Stromal cell of bone marrow (primary cell): ENCODE measurements at regions not wholly inside any gene's neighbourhood (a gene's known extent, or its start where the extent isn't known, plus 50 kb on each side); places are given as distances from the start of the nearest gene placed in this dataset.
"Not testable (repeated sequence)": the region's sequence is repeated elsewhere in the genome, so short reads cannot be mapped to it uniquely, and the experiment has no call there.

Experiments
- DNase-seq: peaks from one replicate; pipeline ENCODE4 v3.0.0-alpha.2; 2012; ENCODE audit warnings: low read depth

DNA sequence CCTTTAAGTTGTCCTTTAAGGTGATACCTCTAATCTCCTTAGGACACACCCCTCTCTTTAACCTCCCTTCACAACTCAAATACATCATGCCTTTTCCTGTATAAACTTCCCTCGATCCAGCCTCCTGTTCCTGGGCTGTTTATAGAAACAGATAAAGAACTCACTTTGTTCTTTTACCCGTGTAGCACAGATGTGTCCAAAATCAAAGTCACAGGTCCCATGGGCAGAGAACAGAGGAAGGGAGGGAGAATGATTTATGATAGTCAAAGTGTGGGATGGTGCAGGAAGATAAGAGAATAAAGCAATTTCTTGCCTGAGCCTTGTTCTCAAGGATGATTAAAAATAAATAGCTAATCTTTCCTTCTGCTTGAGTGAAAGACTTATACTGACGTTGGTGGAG is 50.3 kb upstream of the CABCOCO1 start:
- no peak for DNase-seq

DNA sequence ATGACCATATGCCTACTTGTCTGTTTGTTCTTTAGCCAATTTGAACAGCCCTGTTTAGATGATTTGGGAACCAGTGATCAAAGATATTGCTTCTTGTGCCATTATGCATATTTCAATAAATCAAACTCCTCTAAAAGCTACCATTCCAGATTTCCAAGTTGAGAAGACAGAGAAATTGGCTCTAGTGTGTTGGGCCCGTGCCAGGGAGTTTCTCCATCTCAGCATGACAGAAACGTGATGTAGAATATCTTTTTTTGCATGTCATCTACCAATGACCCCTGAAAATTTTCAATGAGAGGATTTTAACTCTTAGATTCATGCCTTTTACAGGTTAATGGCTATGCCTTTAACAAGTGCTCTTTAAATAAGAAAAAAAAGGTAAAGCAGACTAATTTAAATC is 50.7 kb upstream of the CABCOCO1 start:
- no peak for DNase-seq

DNA sequence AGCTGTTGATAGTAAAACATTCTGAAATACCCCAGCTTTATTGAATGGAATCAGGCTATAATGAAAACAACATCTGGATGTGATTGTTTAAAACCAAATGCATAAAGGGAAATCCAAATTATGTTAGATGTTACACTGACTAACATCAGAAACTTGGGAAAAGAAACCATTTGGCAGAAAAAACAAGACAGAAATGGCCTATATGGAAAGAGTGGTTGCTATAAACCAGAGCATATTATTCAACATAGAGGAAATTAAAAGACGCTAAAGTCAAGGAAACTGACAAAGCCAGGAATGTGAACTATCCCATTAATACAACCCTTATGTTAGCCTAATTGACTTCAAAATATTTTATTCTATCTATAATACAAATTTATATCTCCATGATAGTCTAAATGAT is 53.0 kb upstream of the CABCOCO1 start:
- DNase-seq = no peak

GRCh38 chr10:61608255-61609033 is 54.3 kb upstream of the CABCOCO1 start:
- no peak for DNase-seq

- no peak for DNase-seq
Measured at GRCh38 chr10:61606959-61607907, 55.5 kb upstream of the CABCOCO1 start.

DNA sequence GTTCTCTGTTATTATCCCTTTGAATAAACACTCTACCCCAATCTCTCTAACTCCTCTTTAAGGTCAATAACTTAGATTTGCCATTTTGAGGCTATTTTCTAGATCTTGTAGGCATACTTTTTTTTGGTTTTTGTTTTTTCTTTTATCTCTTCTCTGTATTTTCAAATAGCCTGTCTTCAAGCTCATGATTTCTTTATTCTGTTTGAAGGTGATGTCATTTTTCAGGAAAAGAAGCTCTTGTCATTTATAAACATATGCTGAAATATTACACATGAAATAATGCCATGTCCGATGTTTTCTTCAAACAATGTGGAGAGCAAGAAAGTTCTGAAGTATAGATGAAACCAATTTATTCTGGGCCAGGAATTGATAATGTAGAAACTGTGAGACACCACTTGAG is 57.5 kb upstream of the CABCOCO1 start:
- DNase-seq = no peak

- no peak for DNase-seq
Measured at GRCh38 chr10:61600399-61600798, 62.3 kb upstream of the CABCOCO1 start.

DNA sequence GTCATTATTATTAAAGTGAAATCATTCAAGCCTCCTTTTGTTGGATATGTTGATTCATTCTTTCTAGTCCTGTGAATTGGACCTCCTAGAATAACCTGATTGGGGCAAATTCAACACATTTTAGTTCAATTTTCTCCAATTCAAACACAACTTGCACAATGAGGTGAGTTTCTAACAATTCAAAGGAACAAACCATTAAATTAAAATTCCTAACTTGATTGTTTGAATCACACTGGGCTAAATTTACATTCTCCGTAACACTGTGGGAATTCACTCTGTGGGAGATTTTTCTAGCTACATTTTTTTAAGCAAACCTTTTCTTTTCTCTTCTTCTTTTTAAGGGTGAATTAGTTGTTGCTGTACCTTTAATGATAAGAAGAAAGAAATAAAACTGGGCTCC is 68.3 kb upstream of the CABCOCO1 start:
- no peak for DNase-seq

- DNase-seq = no peak
Measured at GRCh38 chr10:61592581-61592980, 70.1 kb upstream of the CABCOCO1 start.

DNA sequence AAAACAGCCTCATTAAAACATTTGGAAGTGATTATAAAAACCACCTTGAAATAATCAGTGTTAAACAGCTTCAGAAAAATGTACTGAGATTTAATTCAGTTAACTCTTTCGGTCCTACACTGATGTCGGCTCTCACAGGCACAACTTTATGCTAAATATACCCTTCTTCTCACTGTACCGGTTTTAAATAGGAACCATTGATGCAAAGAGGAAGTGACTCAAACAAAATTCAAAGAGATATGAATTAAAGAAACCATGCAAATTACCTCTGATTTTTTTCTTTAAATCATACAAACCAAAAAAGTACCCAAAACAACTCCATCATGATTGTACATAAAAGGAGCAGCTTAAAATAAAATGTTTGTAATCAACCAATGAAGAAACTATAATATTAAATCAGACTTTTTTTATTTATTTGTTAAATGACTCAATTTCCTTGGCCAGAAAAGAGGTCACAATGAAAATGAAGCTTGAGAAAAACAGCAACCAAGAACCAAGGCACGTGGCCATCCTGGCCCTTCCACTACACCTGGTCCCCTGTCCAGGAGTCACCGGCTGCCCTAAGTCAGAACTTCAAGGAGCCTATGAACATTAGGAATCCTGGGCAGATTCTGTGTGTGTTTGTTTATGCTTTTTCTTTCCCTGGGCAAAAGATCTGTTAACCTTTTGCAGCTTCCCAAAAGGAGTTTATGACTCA is 73.0 kb upstream of the CABCOCO1 start:
- DNase-seq = no peak

DNA sequence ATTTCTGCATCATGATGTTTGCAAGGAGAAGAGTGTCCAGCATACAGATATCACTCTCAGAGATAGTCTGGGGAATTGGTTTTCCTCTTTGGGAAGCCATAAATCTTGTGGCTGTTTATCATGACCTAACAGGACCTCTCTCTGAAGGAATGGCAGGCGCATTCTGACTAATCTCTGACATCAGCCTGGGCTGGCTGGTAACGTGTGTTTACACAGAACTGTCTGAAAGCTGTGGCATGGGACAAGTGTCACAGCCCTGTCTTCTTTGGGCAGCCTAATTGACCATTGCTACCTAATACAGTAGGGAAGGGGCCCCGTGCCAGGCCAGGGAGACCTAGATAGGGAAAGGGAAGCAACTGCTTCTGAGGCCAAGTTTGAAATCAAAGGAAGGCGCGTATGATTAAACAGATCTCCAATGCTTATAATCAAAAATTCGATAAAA is 73.9 kb upstream of the CABCOCO1 start:
- DNase-seq = no peak

DNA sequence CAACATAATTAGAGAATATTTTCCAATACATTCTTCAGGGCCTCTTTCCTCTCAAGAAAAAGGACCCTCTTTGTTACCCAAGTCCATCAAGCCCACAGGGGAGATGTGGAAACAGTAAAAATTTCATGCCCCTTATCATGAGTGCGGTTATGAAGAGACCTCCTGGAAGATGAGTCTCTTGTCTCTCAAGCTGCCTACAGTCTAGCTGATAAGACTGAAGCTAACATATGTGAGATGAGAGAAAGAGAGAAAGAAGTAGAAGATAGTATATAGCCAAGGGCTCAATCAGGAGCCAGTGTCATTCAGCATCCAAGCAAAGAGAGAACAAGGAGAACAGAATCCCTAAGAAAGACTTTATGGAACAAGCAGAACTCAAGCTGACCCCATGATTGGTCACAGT is 75.9 kb upstream of the CABCOCO1 start:
- DNase-seq = no peak

- DNase-seq = no peak
Measured at GRCh38 chr10:61580608-61581007, 82.1 kb upstream of the CABCOCO1 start.

- DNase-seq = not testable (repeated sequence)
Measured at GRCh38 chr10:61570204-61570603, 92.5 kb upstream of the CABCOCO1 start.

DNA sequence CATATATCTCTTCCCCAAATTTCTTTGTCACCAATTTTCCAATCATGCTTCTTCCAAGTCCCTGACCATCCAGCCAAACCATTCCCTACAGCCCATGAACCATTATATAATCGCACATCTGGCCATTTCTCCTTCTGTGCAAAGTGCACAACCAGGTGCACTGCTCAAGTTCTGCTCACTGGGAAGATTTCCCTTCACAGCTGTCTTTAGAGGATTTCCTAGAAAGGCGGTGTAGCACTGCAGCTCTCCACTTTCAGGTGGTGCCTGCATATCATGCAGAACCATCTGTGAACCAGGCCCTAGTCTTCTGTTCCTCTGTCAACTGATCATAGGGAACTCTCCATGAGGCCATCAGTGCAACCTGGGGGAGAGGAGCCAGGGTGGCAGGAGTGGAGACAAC is 95.0 kb upstream of the CABCOCO1 start:
- DNase-seq = no peak

DNA sequence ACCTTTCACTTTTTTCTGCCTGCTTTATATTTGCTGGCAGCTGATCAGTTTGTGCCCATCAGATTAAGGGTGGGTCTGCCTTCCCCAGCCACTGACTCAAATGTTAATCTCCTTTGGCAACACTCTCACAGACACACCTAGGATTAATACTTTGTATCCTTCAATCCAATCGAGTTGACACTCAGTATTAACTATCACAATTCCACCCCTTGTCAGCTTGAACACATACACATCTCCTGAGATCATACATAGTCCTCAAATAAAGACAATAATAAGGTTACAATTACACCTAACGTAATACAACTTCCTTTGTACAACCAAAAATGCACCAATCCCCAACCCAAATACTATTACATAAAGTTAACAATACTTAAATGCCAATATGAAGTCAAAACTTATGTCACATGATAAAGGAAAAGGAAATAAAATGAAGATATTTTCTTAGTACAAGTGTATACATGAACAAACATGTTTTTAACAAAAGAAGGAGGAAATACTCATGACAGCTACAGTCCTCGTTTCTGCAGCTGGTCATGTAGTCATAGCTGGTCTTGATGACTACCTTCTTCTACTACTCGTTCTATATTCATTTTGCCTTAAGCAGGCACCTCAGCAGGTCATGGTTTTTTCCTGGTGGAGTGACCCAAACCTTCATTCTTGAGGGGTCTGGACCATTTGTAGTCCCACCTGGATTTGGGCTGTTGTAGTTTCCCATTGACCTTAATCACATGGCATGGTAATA is 96.7 kb upstream of the CABCOCO1 start:
- DNase-seq = no peak

DNA sequence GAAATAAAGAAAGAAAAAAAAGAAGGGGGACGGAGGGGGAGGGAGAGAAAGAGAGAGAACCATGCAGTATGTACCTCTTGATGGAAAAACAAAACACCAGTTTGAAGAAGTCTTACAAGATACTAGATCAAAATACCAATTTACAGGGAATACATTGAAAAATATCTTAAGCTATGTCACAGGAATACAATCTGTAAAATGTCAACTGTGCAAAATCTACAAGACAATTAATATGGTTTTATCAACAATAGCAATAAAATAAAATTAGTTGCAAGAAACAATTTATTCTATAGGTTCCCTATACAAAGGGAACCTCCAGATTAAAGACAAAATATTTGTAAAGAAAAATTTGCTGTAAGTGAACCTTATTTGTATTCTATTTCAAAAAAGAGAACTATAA is 98.3 kb upstream of the CABCOCO1 start:
- no peak for DNase-seq

GRCh38 chr10:61559615-61560014 is 103.1 kb upstream of the CABCOCO1 start:
- no peak for DNase-seq

DNA sequence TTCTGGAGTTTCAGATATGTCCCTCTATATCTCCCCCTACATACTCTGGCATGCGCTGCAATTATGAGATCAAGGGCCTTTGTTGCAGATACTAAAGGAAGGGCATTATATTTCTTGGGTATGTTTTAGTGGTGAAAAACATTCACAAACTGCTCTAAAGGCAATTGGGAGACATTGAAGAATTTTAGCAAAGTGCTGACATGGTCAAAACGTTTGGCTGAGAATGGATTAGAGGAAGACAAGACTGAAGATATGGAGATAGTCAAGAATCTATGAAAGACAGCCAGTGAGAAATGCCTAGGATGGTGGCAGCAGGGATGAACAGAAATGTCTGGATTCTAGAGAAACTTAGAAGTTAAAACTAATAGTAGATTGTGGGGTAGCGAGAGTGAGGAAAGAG is 104.5 kb upstream of the CABCOCO1 start:
- DNase-seq = no peak

DNA sequence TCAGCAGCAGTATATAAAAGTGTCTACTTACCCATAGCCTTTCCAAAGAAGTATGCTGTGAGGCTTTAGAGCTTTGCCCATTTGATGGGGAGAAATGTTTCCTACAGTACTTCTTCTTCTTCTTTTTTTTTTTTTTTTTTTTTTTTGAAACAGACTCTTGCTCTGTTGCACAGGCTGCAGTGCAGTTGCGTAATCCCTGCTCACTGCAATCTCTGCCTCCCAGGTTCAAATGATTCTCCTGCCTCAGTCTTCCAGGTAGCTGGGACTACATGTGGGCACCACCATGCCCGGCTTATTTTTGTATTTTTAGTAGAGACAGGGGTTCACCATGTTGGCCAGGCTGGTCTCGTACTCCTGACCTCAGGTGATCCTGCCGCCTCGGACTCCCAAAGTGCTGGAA is 101.7 kb upstream of the TMEM26 start:
- no peak for DNase-seq

GRCh38 chr10:61549861-61550260 is 96.7 kb upstream of the TMEM26 start:
- DNase-seq = no peak

GRCh38 chr10:61548364-61548763 is 95.2 kb upstream of the TMEM26 start:
- DNase-seq = no peak
